Endothelial cell of umbilical vein (primary cell): ENCODE measurements at regions not wholly inside any gene's neighbourhood (a gene's known extent, or its start where the extent isn't known, plus 50 kb on each side); places are given as distances from the start of the nearest gene placed in this dataset.

Source experiments
- CTCF ChIP-seq, 2 donors: IDR thresholded peaks; 1 replicate in 1 of 2; 2 replicates in 1 of 2; pipeline ENCODE4 v1.5.1; 2011; ENCODE audit warnings: low read length in 2 of 2, mild to moderate bottlenecking in 2 of 2, moderate library complexity in 2 of 2, control low read depth in 1 of 2, inconsistent platforms in 1 of 2, low read depth in 1 of 2; ENCODE audit not compliant: insufficient read depth in 1 of 2; ENCODE audit errors: extremely low read depth in 1 of 2
- FOS ChIP-seq: IDR thresholded peaks from 2 replicates; pipeline ENCODE4 v1.6.1; 2011; ENCODE audit warnings: mild to moderate bottlenecking, low read length, moderate library complexity, borderline replicate concordance; ENCODE audit not compliant: insufficient read depth
- POLR2A ChIP-seq: IDR thresholded peaks from 2 replicates; pipeline ENCODE4 v1.6.1; 2012; ENCODE audit warnings: low read depth, mild to moderate bottlenecking, control low read depth, low read length
- POLR2AphosphoS5 ChIP-seq: IDR thresholded peaks from 2 replicates; pipeline ENCODE4 v1.6.1; 2012; ENCODE audit warnings: low read depth, mild to moderate bottlenecking, control low read depth, low read length, moderate library complexity; ENCODE audit not compliant: insufficient read depth

- TF ChIP-seq CTCF (IDR thresholded peaks at IDR 0.05; ENCODE audit: extremely low read depth in 1 of 2, insufficient read depth in 1 of 2, low read depth in 1 of 2, low read length in 2 of 2) (no peak), POLR2A (no peak), FOS (no peak), POLR2AphosphoS5 (no peak)
These were observed 888.5 kb upstream of the SORCS1 start for GRCh38 chr10:108052981-108053380.
